Right lobe of liver (tissue), 6 donors: ENCODE measurements at regions not wholly inside any gene's neighbourhood (a gene's known extent, or its start where the extent isn't known, plus 50 kb on each side); places are given as distances from the start of the nearest gene placed in this dataset.
"Not testable (repeated sequence)": the region's sequence is repeated elsewhere in the genome, so short reads cannot be mapped to it uniquely, and the experiment has no call there.

Source experiments
- ATAC-seq, 4 donors: fragments of 200-7000 bp; cut with Tn5 transposase; one replicate each; pipeline ENCODE4 v1.9.1; 2020; ENCODE audit warnings: mild to moderate bottlenecking in 4 of 4, moderate library complexity in 4 of 4
- DNase-seq, 3 donors: peaks; one replicate each; pipeline ENCODE4 v3.0.0-alpha.2; 2020
- H3K27ac ChIP-seq, 3 donors: fragments of 200-600 bp; one replicate each; pipeline ENCODE4 v1.8.0; 2022
- H3K27me3 ChIP-seq, 2 donors: fragments of 200-600 bp; one replicate each; pipeline ENCODE4 v1.8.0; 2022
- H3K36me3 ChIP-seq, 4 donors: fragments of 200-600 bp; sonication (generic) in 1 of 4; one replicate each; pipeline versions ENCODE4 v1.5.1 to v1.8.0; 2017 to 2022; ENCODE audit warnings: control low read depth in 1 of 4
- H3K4me1 ChIP-seq, 4 donors: fragments of 200-600 bp; sonication (generic) in 1 of 4; one replicate each; pipeline versions ENCODE4 v1.5.1 to v1.8.0; 2017 to 2022; ENCODE audit warnings: control low read depth in 1 of 4
- H3K4me3 ChIP-seq, 3 donors: fragments of 200-600 bp; one replicate each; pipeline ENCODE4 v1.8.0; 2022
- H3K9me3 ChIP-seq, 4 donors: fragments of 200-600 bp; sonication (generic) in 1 of 4; one replicate each; pipeline versions ENCODE4 v1.5.1 to v1.8.0; 2017 to 2022; ENCODE audit warnings: control low read depth in 1 of 4
- CTCF ChIP-seq, 4 donors: fragments of 200-600 bp in 3 of 4; fragments of 450-650 bp in 1 of 4; IDR thresholded peaks; one replicate each; pipeline versions ENCODE4 v1.5.1 to v1.8.0; 2016 to 2022; ENCODE audit warnings: antibody characterized with exemption in 4 of 4, mild to moderate bottlenecking in 2 of 4
- POLR2A ChIP-seq: fragments of 450-650 bp; IDR thresholded peaks from one replicate; pipeline ENCODE4 v1.6.1; 2017; ENCODE audit warnings: antibody characterized with exemption, mild to moderate bottlenecking
- WGBS: methylation state at CpG from one replicate; pipeline ENCODE4 v1.1.6; 2018; ENCODE audit warnings: low coverage, low lambda C conversion rate; ENCODE audit not compliant: insufficient coverage; ENCODE audit errors: missing lambda C conversion rate; 5-methylcytosine and 5-hydroxymethylcytosine counted together
- intact Hi-C, 2 donors: fragments of 100-400 bp; cut with DNase I; formaldehyde crosslinking; loops; one replicate each; pipeline versions ENCODE4 v1.11.2 to v1.14.1; 2022
- donor health status: DM: no; HTN: yes; CAD: no.
- donor health status: DM: no; HTN: no; CAD: no.
- donor health status: DM: no; HTN: no; CAD: no.
- donor health status: DM: no; HTN: yes; CAD: no.
- donor health status: DM: no; HTN: yes; CAD: no.

- no peak for DNase-seq
- intact Hi-C loops = no loop called here
- Histone ChIP-seq H3K27ac (no peak overlapping the region), H3K9me3 (no peaks in the 10 kb centered on the region), H3K4me3 (no peak overlapping the region), H3K4me1 (no peaks in the 10 kb centered on the region), H3K36me3 (no peaks in the 10 kb centered on the region), H3K27me3 (no peaks in the 10 kb centered on the region)
- TF ChIP-seq POLR2A = no peak
- TF ChIP-seq CTCF (IDR thresholded peaks at IDR 0.05) = no peak
- ATAC-seq = no peak
- 100% methylated on average over 1 of the region's 1 CpG for WGBS
Measured at GRCh38 chr2:146697307-146697706, 1147.5 kb upstream of the ACVR2A start.

DNA sequence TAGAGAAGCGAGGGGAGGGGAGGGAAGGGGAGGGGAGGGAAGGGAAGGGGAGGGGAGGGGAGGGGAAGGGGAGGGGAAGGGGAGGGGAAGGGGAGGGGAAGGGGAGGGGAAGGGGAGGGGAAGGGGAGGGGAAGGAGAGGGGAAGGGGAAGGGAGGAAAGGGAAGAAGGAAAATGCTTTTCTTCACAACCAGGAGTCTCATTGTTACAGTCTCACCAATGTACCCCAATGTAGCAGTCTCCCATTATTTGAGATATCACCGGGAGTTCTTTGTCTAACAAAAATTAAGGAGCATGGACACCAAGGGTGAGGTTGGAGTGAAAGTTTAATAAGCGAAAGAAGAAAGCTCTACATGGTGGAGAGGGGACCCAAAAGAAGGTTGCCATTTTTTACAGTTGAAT lies 1148.0 kb upstream of the ACVR2A start:
- DNase-seq, H3K27me3 ChIP-seq, intact Hi-C loops, H3K4me1 ChIP-seq, H3K36me3 ChIP-seq, H3K9me3 ChIP-seq, ATAC-seq, H3K4me3 ChIP-seq, H3K27ac ChIP-seq: not testable (repeated sequence)
- 66% methylated on average over 3 of the region's 3 CpGs for WGBS

GRCh38 chr2:146681991-146682390 lies 1162.8 kb upstream of the ACVR2A start:
- no peak overlapping the region for H3K4me3 ChIP-seq
- H3K27ac ChIP-seq = no peak overlapping the region
- no peaks in the 10 kb centered on the region for H3K9me3 ChIP-seq
- TF ChIP-seq CTCF (IDR thresholded peaks at IDR 0.05) = no peak
- no peak for TF ChIP-seq POLR2A
- no peaks in the 10 kb centered on the region for H3K27me3 ChIP-seq
- DNase-seq = no peak
- no peaks in the 10 kb centered on the region for H3K36me3 ChIP-seq
- intact Hi-C loops = no loop called here
- H3K4me1 ChIP-seq = no peaks in the 10 kb centered on the region
- 95% methylated on average over 1 of the region's 1 CpG for WGBS
- no peak for ATAC-seq

DNA sequence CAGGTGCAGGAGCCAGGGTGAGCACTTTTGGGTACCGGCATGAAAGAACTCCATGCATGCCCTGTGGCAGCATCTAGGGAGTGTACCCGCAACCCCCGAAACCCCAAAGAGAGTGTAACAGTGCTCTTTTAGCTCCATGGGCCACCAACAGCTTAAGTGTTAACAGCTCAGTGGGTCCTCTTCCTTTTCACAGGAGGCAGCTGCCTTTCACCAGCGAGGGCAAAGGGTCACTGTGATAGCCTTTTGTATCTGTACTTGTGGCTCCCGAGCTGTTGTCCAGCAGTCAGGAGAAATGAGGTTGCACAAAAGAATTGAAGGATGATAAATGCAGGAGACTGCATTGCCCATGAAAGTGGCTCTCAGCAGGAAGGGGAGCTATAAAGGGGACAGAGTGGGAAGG lies 1166.3 kb upstream of the ACVR2A start:
- no peaks in the 10 kb centered on the region for H3K36me3 ChIP-seq
- H3K4me3 ChIP-seq = no peak overlapping the region
- DNase-seq (no peak), ATAC-seq (no peak)
- no peaks in the 10 kb centered on the region for H3K27me3 ChIP-seq
- intact Hi-C loops = no loop called here
- H3K4me1 ChIP-seq = no peaks in the 10 kb centered on the region
- H3K9me3 ChIP-seq = no peaks in the 10 kb centered on the region
- WGBS = 20% methylated on average over 2 of the region's 5 CpGs
- no peak for TF ChIP-seq POLR2A
- TF ChIP-seq CTCF (IDR thresholded peaks at IDR 0.05) = no peak
- no peak overlapping the region for H3K27ac ChIP-seq

GRCh38 chr2:146677280-146677679 lies 1167.5 kb upstream of the ACVR2A start:
- H3K36me3 ChIP-seq = no peaks in the 10 kb centered on the region
- H3K4me3 ChIP-seq = no peak overlapping the region
- no peaks in the 10 kb centered on the region for H3K4me1 ChIP-seq
- H3K9me3 ChIP-seq = no peaks in the 10 kb centered on the region
- H3K27me3 ChIP-seq = no peaks in the 10 kb centered on the region
- no peak for TF ChIP-seq POLR2A
- peak in 1 of 4 donors; percentile 10 for TF ChIP-seq CTCF (IDR thresholded peaks at IDR 0.05)
- intact Hi-C loops = no loop called here
- DNase-seq (no peak), ATAC-seq (no peak)
- no peak overlapping the region for H3K27ac ChIP-seq
